Gastroesophageal sphincter (tissue), 3 donors: ENCODE measurements at regions not wholly inside any gene's neighbourhood (a gene's known extent, or its start where the extent isn't known, plus 50 kb on each side); places are given as distances from the start of the nearest gene placed in this dataset.

Experiments
- CTCF ChIP-seq, 4 experiments: fragments of 200-600 bp in 2 of 4; fragments of 450-650 bp in 2 of 4; sonication (generic) in 1 of 4; IDR thresholded peaks; one replicate each; pipeline ENCODE4 v1.5.1; 2017 to 2019; ENCODE audit warnings: antibody characterized with exemption in 4 of 4, mild to moderate bottlenecking in 2 of 4, moderate library complexity in 2 of 4
- POLR2A ChIP-seq, 2 donors: fragments of 450-650 bp; IDR thresholded peaks; one replicate each; pipeline ENCODE4 v1.6.1; 2017; ENCODE audit warnings: antibody characterized with exemption in 2 of 2, mild to moderate bottlenecking in 2 of 2, moderate library complexity in 1 of 2
- POLR2AphosphoS5 ChIP-seq: sonication (generic); formaldehyde crosslinking; IDR thresholded peaks from one replicate; pipeline ENCODE4 v1.6.1; 2017; ENCODE audit warnings: antibody characterized with exemption

GRCh38 chr6:1515280-1515679 is 94.4 kb upstream of the FOXC1 start:
- TF ChIP-seq CTCF (IDR thresholded peaks at IDR 0.05): no peak
- no peak for TF ChIP-seq POLR2AphosphoS5
- TF ChIP-seq POLR2A (IDR thresholded peaks at IDR 0.05): no peak
